Keratinocyte (primary cell): ENCODE measurements at regions not wholly inside any gene's neighbourhood (a gene's known extent, or its start where the extent isn't known, plus 50 kb on each side); places are given as distances from the start of the nearest gene placed in this dataset.

Source experiments
- DNase-seq: peaks from one replicate; pipeline ENCODE4 v3.0.0-alpha.2; 2011; ENCODE audit warnings: low read depth, missing footprints, low spot score
- FAIRE-seq: peaks from 2 replicates; lab custom pipeline; 2011; peaks lifted over from hg19 to GRCh38; lab: Jason Lieb, UNC
- H2AFZ ChIP-seq: 2 replicates; pipeline ENCODE4 v1.6.0; 2012; ENCODE audit warnings: low read length, control low read depth, inconsistent platforms; ENCODE audit not compliant: control insufficient read depth
- H3K27ac ChIP-seq: 2 replicates; pipeline ENCODE4 v1.5.1; 2011; ENCODE audit warnings: low read length; ENCODE audit not compliant: control insufficient read depth, insufficient read depth
- H3K27me3 ChIP-seq: 3 replicates; pipeline ENCODE4 v1.6.0; 2011; ENCODE audit warnings: low read length; ENCODE audit not compliant: control insufficient read depth, insufficient read depth; ENCODE audit errors: extremely low read depth
- H3K36me3 ChIP-seq, 2 experiments: 2 replicates in 1 of 2; 3 replicates in 1 of 2; pipeline ENCODE4 v1.5.1; 2011; ENCODE audit warnings: low read length in 2 of 2, mild to moderate bottlenecking in 1 of 2; ENCODE audit not compliant: control insufficient read depth in 2 of 2, insufficient read depth in 2 of 2; ENCODE audit errors: extremely low read depth in 1 of 2
- H3K4me1 ChIP-seq: 3 replicates; pipeline ENCODE4 v1.5.1; 2011; ENCODE audit warnings: low read length; ENCODE audit not compliant: control insufficient read depth, insufficient read depth; ENCODE audit errors: extremely low read depth
- H3K4me2 ChIP-seq: 3 replicates; pipeline ENCODE4 v1.6.0; 2011; ENCODE audit warnings: low read depth, low read length; ENCODE audit not compliant: control insufficient read depth, insufficient read depth; ENCODE audit errors: extremely low read depth
- H3K4me3 ChIP-seq, 3 experiments: fragments of 200-600 bp in 1 of 3; sonication (generic) in 1 of 3; 2 replicates in 2 of 3; 3 replicates in 1 of 3; pipeline ENCODE4 v1.5.1; 2011 to 2016; ENCODE audit warnings: low read length in 3 of 3, mild to moderate bottlenecking in 3 of 3, control low read depth in 2 of 3, inconsistent platforms in 1 of 3, low read depth in 1 of 3, mixed read lengths in 1 of 3, mixed run types in 1 of 3, moderate library complexity in 1 of 3; ENCODE audit not compliant: control insufficient read depth in 2 of 3, insufficient read depth in 2 of 3; ENCODE audit errors: extremely low read depth in 1 of 3
- H3K79me2 ChIP-seq: 2 replicates; pipeline ENCODE4 v1.6.0; 2012; ENCODE audit warnings: low read length; ENCODE audit not compliant: control insufficient read depth, insufficient read depth
- H3K9ac ChIP-seq: 3 replicates; pipeline ENCODE4 v1.6.0; 2011; ENCODE audit warnings: low read length; ENCODE audit not compliant: control insufficient read depth, insufficient read depth; ENCODE audit errors: extremely low read depth
- H3K9me1 ChIP-seq: 3 replicates; pipeline ENCODE4 v1.6.0; 2011; ENCODE audit warnings: low read length; ENCODE audit not compliant: control insufficient read depth, insufficient read depth; ENCODE audit errors: extremely low read depth
- H3K9me3 ChIP-seq: 2 replicates; pipeline ENCODE4 v1.5.1; 2012; ENCODE audit warnings: low read depth, low read length; ENCODE audit not compliant: control insufficient read depth
- H4K20me1 ChIP-seq: 3 replicates; pipeline ENCODE4 v1.6.0; 2011; ENCODE audit warnings: low read length; ENCODE audit not compliant: control insufficient read depth, insufficient read depth; ENCODE audit errors: extremely low read depth
- CTCF ChIP-seq, 3 experiments: IDR thresholded peaks in 1 of 3; conservative IDR thresholded peaks in 1 of 3; optimal IDR thresholded peaks in 1 of 3; 2 replicates in 2 of 3; 3 replicates in 1 of 3; pipeline versions ENCODE3 to v1.5.1; 2011; ENCODE audit warnings: low read length in 3 of 3, mild to moderate bottlenecking in 3 of 3, moderate library complexity in 2 of 3, control low read depth in 1 of 3, inconsistent platforms in 1 of 3; ENCODE audit not compliant: insufficient read depth in 2 of 3; ENCODE audit errors: extremely low read depth in 1 of 3
- EZH2 ChIP-seq: IDR thresholded peaks from one replicate; pipeline ENCODE4 v1.6.1; 2012; ENCODE audit warnings: inconsistent platforms, mild to moderate bottlenecking, low read length, moderate library complexity
- dilution Hi-C: fragments of 300-500 bp; cut with MboI; formaldehyde crosslinking; loops from one replicate; pipeline ENCODE4 v1.7.0; 2020; ENCODE audit warnings: low sequenced_read_pairs; ENCODE audit not compliant: extremely low pct_ligation_motif_present

GRCh38 chr1:79845936-79846335 lies 839.4 kb upstream of the ADGRL4 start:
- FAIRE-seq (no peak), DNase-seq (no peak)
- no peaks in the 10 kb centered on the region for H3K79me2 ChIP-seq
- TF ChIP-seq EZH2 (no peak), CTCF (optimal IDR thresholded peaks at IDR 0.05 in 1 of 3, IDR thresholded peaks at IDR 0.05 in 1 of 3, conservative IDR thresholded peaks at IDR 0.05 in 1 of 3; ENCODE audit: extremely low read depth in 1 of 3, insufficient read depth in 2 of 3, low read length in 3 of 3) (no peak)
- no peaks in the 10 kb centered on the region for H4K20me1 ChIP-seq
- no peak overlapping the region for H3K9ac ChIP-seq
- dilution Hi-C loops = no loop called here
- H3K36me3 ChIP-seq = no peaks in the 10 kb centered on the region
- H3K27ac ChIP-seq = no peak overlapping the region
- no peaks in the 10 kb centered on the region for H3K4me1 ChIP-seq
- H2AFZ ChIP-seq = no peak overlapping the region
- H3K4me2 ChIP-seq = no peak overlapping the region
- no peaks in the 10 kb centered on the region for H3K9me1 ChIP-seq
- H3K27me3 ChIP-seq = no peaks in the 10 kb centered on the region
- H3K4me3 ChIP-seq = no peak overlapping the region
- H3K9me3 ChIP-seq = no peaks in the 10 kb centered on the region

GRCh38 chr1:79842811-79843210 lies 836.3 kb upstream of the ADGRL4 start:
- H3K27ac ChIP-seq = no peak overlapping the region
- TF ChIP-seq CTCF (optimal IDR thresholded peaks at IDR 0.05 in 1 of 3, IDR thresholded peaks at IDR 0.05 in 1 of 3, conservative IDR thresholded peaks at IDR 0.05 in 1 of 3; ENCODE audit: extremely low read depth in 1 of 3, insufficient read depth in 2 of 3, low read length in 3 of 3) (no peak), EZH2 (no peak)
- H3K9me1 ChIP-seq = no peaks in the 10 kb centered on the region
- H3K4me2 ChIP-seq = no peak overlapping the region
- FAIRE-seq (no peak), DNase-seq (no peak)
- H3K36me3 ChIP-seq = no peaks in the 10 kb centered on the region
- dilution Hi-C loops = no loop called here
- no peaks in the 10 kb centered on the region for H3K4me1 ChIP-seq
- H2AFZ ChIP-seq = no peak overlapping the region
- H3K27me3 ChIP-seq = no peaks in the 10 kb centered on the region
- no peaks in the 10 kb centered on the region for H3K79me2 ChIP-seq
- no peaks in the 10 kb centered on the region for H4K20me1 ChIP-seq
- H3K4me3 ChIP-seq = no peak overlapping the region
- no peak overlapping the region for H3K9ac ChIP-seq
- no peaks in the 10 kb centered on the region for H3K9me3 ChIP-seq
